ENCODE measurements at regions not wholly inside any gene's neighbourhood (a gene's known extent, or its start where the extent isn't known, plus 50 kb on each side); places are given as distances from the start of the nearest gene placed in this dataset.

GRCh38 chr1:208419746-208420420, 175.7 kb upstream of the PLXNA2 start:
- no peak overlapping the region for H3K9ac ChIP-seq (ENCODE audit: low read depth, low read length)
- H3K9me3 ChIP-seq (ENCODE audit: control insufficient read depth, insufficient read depth, low read length) = no peaks in the 10 kb centered on the region
- H3K4me1 ChIP-seq (ENCODE audit: insufficient read depth, low read length) = no peaks in the 10 kb centered on the region
- no peaks in the 10 kb centered on the region for H3K36me3 ChIP-seq (ENCODE audit: insufficient read depth, low read length)

- Histone ChIP-seq H3K9me3 (ENCODE audit: control insufficient read depth, insufficient read depth, low read length) (no peaks in the 10 kb centered on the region), H3K36me3 (ENCODE audit: insufficient read depth, low read length) (no peaks in the 10 kb centered on the region), H3K4me1 (ENCODE audit: insufficient read depth, low read length) (no peaks in the 10 kb centered on the region), H3K9ac (ENCODE audit: low read depth, low read length) (no peak overlapping the region)
Measured at GRCh38 chr1:208420696-208421095, 176.5 kb upstream of the PLXNA2 start.

- H3K9me3 ChIP-seq (ENCODE audit: control insufficient read depth, insufficient read depth, low read length) = no peaks in the 10 kb centered on the region
- H3K4me1 ChIP-seq (ENCODE audit: insufficient read depth, low read length) = no peaks in the 10 kb centered on the region
- H3K9ac ChIP-seq (ENCODE audit: low read depth, low read length) = no peak overlapping the region
- no peaks in the 10 kb centered on the region for H3K36me3 ChIP-seq (ENCODE audit: insufficient read depth, low read length)
Measured at GRCh38 chr1:208421486-208421885, 177.3 kb upstream of the PLXNA2 start.

GRCh38 chr1:208423526-208423925, 179.3 kb upstream of the PLXNA2 start:
- H3K4me1 ChIP-seq (ENCODE audit: insufficient read depth, low read length) = no peaks in the 10 kb centered on the region
- H3K9ac ChIP-seq (ENCODE audit: low read depth, low read length) = no peak overlapping the region
- no peaks in the 10 kb centered on the region for H3K36me3 ChIP-seq (ENCODE audit: insufficient read depth, low read length)
- no peaks in the 10 kb centered on the region for H3K9me3 ChIP-seq (ENCODE audit: control insufficient read depth, insufficient read depth, low read length)

- Histone ChIP-seq H3K4me1 (ENCODE audit: insufficient read depth, low read length) (no peaks in the 10 kb centered on the region), H3K9ac (ENCODE audit: low read depth, low read length) (no peak overlapping the region), H3K36me3 (ENCODE audit: insufficient read depth, low read length) (no peaks in the 10 kb centered on the region), H3K9me3 (ENCODE audit: control insufficient read depth, insufficient read depth, low read length) (no peaks in the 10 kb centered on the region)
Measured at GRCh38 chr1:208425096-208425495, 180.9 kb upstream of the PLXNA2 start.

- H3K4me1 ChIP-seq (ENCODE audit: insufficient read depth, low read length) = no peaks in the 10 kb centered on the region
- H3K36me3 ChIP-seq (ENCODE audit: insufficient read depth, low read length) = no peaks in the 10 kb centered on the region
- no peak overlapping the region for H3K9ac ChIP-seq (ENCODE audit: low read depth, low read length)
- no peaks in the 10 kb centered on the region for H3K9me3 ChIP-seq (ENCODE audit: control insufficient read depth, insufficient read depth, low read length)
Measured at GRCh38 chr1:208430220-208430619, 186.0 kb upstream of the PLXNA2 start.

- Histone ChIP-seq H3K9me3 (ENCODE audit: control insufficient read depth, insufficient read depth, low read length) (no peaks in the 10 kb centered on the region), H3K36me3 (ENCODE audit: insufficient read depth, low read length) (no peaks in the 10 kb centered on the region), H3K4me1 (ENCODE audit: insufficient read depth, low read length) (no peaks in the 10 kb centered on the region), H3K9ac (ENCODE audit: low read depth, low read length) (no peak overlapping the region)
Measured at GRCh38 chr1:208431721-208432120, 187.5 kb upstream of the PLXNA2 start.

GRCh38 chr1:208432346-208432745, 188.2 kb upstream of the PLXNA2 start:
- no peaks in the 10 kb centered on the region for H3K9me3 ChIP-seq (ENCODE audit: control insufficient read depth, insufficient read depth, low read length)

GRCh38 chr1:208433086-208433485, 188.9 kb upstream of the PLXNA2 start:
- no peaks in the 10 kb centered on the region for H3K36me3 ChIP-seq (ENCODE audit: insufficient read depth, low read length)
- peaks cover 8% of the 10 kb centered on the region; the same call in 1 of the 2 replicates for H3K4me1 ChIP-seq (ENCODE audit: insufficient read depth, low read length)
- H3K9ac ChIP-seq (ENCODE audit: low read depth, low read length) = no peak overlapping the region
- H3K9me3 ChIP-seq (ENCODE audit: control insufficient read depth, insufficient read depth, low read length) = no peaks in the 10 kb centered on the region

More at GRCh38 chr1:208432346-208432745, 188.2 kb upstream of the PLXNA2 start:
- no peaks in the 10 kb centered on the region for H3K36me3 ChIP-seq (ENCODE audit: insufficient read depth, low read length)
- H3K4me1 ChIP-seq (ENCODE audit: insufficient read depth, low read length) = peaks cover 4% of the 10 kb centered on the region; the same call in 1 of the 2 replicates
- H3K9ac ChIP-seq (ENCODE audit: low read depth, low read length) = no peak overlapping the region

- H3K36me3 ChIP-seq (ENCODE audit: insufficient read depth, low read length) = no peaks in the 10 kb centered on the region
- H3K9me3 ChIP-seq (ENCODE audit: control insufficient read depth, insufficient read depth, low read length) = no peaks in the 10 kb centered on the region
- H3K4me1 ChIP-seq (ENCODE audit: insufficient read depth, low read length) = peaks cover 8% of the 10 kb centered on the region; the same call in 1 of the 2 replicates
- H3K9ac ChIP-seq (ENCODE audit: low read depth, low read length) = no peak overlapping the region
Measured at GRCh38 chr1:208433971-208434370, 189.8 kb upstream of the PLXNA2 start.

- no peak overlapping the region for H3K9ac ChIP-seq (ENCODE audit: low read depth, low read length)
- peaks cover 8% of the 10 kb centered on the region; the same call in 1 of the 2 replicates for H3K4me1 ChIP-seq (ENCODE audit: insufficient read depth, low read length)
- H3K9me3 ChIP-seq (ENCODE audit: control insufficient read depth, insufficient read depth, low read length) = no peaks in the 10 kb centered on the region; the same call in 1 of the 2 replicates
- H3K36me3 ChIP-seq (ENCODE audit: insufficient read depth, low read length) = no peaks in the 10 kb centered on the region
Measured at GRCh38 chr1:208437401-208437800, 193.2 kb upstream of the PLXNA2 start.

GRCh38 chr1:208438112-208438699, 194.0 kb upstream of the PLXNA2 start:
- Histone ChIP-seq H3K4me1 (ENCODE audit: insufficient read depth, low read length) (peaks cover 8% of the 10 kb centered on the region; the same call in 1 of the 2 replicates), H3K9ac (ENCODE audit: low read depth, low read length) (no peak overlapping the region)

GRCh38 chr1:208445758-208446203, 201.6 kb upstream of the PLXNA2 start:
- H3K9ac ChIP-seq (ENCODE audit: low read depth, low read length) = no peak overlapping the region
- no peaks in the 10 kb centered on the region for H3K36me3 ChIP-seq (ENCODE audit: insufficient read depth, low read length)
- H3K9me3 ChIP-seq (ENCODE audit: control insufficient read depth, insufficient read depth, low read length) = no peaks in the 10 kb centered on the region; the same call in 1 of the 2 replicates
- H3K4me1 ChIP-seq (ENCODE audit: insufficient read depth, low read length) = peaks cover 7% of the 10 kb centered on the region; the same call in 1 of the 2 replicates

More at GRCh38 chr1:208438112-208438699, 194.0 kb upstream of the PLXNA2 start:
- H3K9me3 ChIP-seq (ENCODE audit: control insufficient read depth, insufficient read depth, low read length) = no peaks in the 10 kb centered on the region; the same call in 1 of the 2 replicates
- H3K36me3 ChIP-seq (ENCODE audit: insufficient read depth, low read length) = no peaks in the 10 kb centered on the region

- Histone ChIP-seq H3K4me1 (ENCODE audit: insufficient read depth, low read length) (peaks cover 7% of the 10 kb centered on the region; the same call in 1 of the 2 replicates), H3K9me3 (ENCODE audit: control insufficient read depth, insufficient read depth, low read length) (no peaks in the 10 kb centered on the region; the same call in 1 of the 2 replicates), H3K36me3 (ENCODE audit: insufficient read depth, low read length) (no peaks in the 10 kb centered on the region), H3K9ac (ENCODE audit: low read depth, low read length) (no peak overlapping the region)
Measured at GRCh38 chr1:208446271-208446691, 202.1 kb upstream of the PLXNA2 start.

GRCh38 chr1:208448425-208448824, 204.2 kb upstream of the PLXNA2 start:
- Histone ChIP-seq H3K4me1 (ENCODE audit: insufficient read depth, low read length) (peaks cover 7% of the 10 kb centered on the region; the same call in 1 of the 2 replicates), H3K9me3 (ENCODE audit: control insufficient read depth, insufficient read depth, low read length) (no peaks in the 10 kb centered on the region), H3K36me3 (ENCODE audit: insufficient read depth, low read length) (no peaks in the 10 kb centered on the region), H3K9ac (ENCODE audit: low read depth, low read length) (no peak overlapping the region)

Measured in ES-I3 (cell line).